GM12878 (cell line): ENCODE measurements at regions not wholly inside any gene's neighbourhood (a gene's known extent, or its start where the extent isn't known, plus 50 kb on each side); places are given as distances from the start of the nearest gene placed in this dataset.
A peak's percentile ranks its signal among the peaks of the same experiment; 100 is the strongest.

Experiments used
- ATAC-seq: fragments of 200-7000 bp; cut with Tn5 transposase; 3 replicates; pipeline ENCODE4 v1.9.1; 2020; ENCODE audit warnings: mild to moderate bottlenecking, moderate library complexity
- BruUV-seq: library from RNA; stranded (reverse); fragments of 400-500 nt; replicated peaks from 2 replicates; lab custom pipeline; 2021; lab: Mats Ljungman, UMichigan
- CTCF ChIA-PET: fragments of 300-600 bp; sonication (Branson Sonifier 250); formaldehyde crosslinking; extraction: SDS; loops from one replicate; lab custom pipeline; 2021; ENCODE audit warnings: inconsistent platforms; lab: Yijun Ruan, JAX
- POLR2A ChIA-PET: fragments of 350-600 bp; formaldehyde crosslinking; extraction: SDS; loops from one replicate; lab custom pipeline; 2021; ENCODE audit warnings: inconsistent platforms; lab: Charles Lee
- RAD21 ChIA-PET: fragments of 300-600 bp; sonication (Branson Sonifier 250); formaldehyde crosslinking; loops from one replicate; lab custom pipeline; 2023; ENCODE audit warnings: antibody characterized with exemption; ENCODE audit not compliant: unreplicated experiment; lab: Charles Lee
- SMC1A ChIA-PET: fragments of 300-600 bp; sonication (Branson Sonifier 250); formaldehyde crosslinking; loops from one replicate; lab custom pipeline; 2023; ENCODE audit not compliant: unreplicated experiment, uncharacterized antibody; lab: Charles Lee
- DNase-seq: peaks from one replicate; pipeline ENCODE4 v3.0.0-alpha.2; 2011; ENCODE audit warnings: low read depth, low spot score
- FAIRE-seq: peaks from 3 replicates; lab custom pipeline; 2011; peaks lifted over from hg19 to GRCh38; lab: Jason Lieb, UNC
- H2AFZ ChIP-seq: 2 replicates; pipeline ENCODE4 v1.6.0; 2011; ENCODE audit warnings: low read depth, low read length, control low read depth; ENCODE audit not compliant: control insufficient read depth
- H3K27ac ChIP-seq: 2 replicates; pipeline ENCODE4 v1.5.1; 2011; ENCODE audit warnings: control low read depth; ENCODE audit not compliant: control insufficient read depth, insufficient read depth
- H3K27me3 ChIP-seq, 2 experiments: replicated peaks in 1 of 2; 2 replicates each; pipeline versions ENCODE4 v1.6.0 to v1.6.1; 2011; ENCODE audit warnings: low read length in 1 of 2; ENCODE audit not compliant: control insufficient read depth in 2 of 2, insufficient read depth in 2 of 2
- H3K36me3 ChIP-seq, 2 experiments: 2 replicates each; pipeline ENCODE4 v1.5.1; 2011; ENCODE audit warnings: low read length in 1 of 2; ENCODE audit not compliant: control insufficient read depth in 2 of 2, insufficient read depth in 2 of 2
- H3K4me1 ChIP-seq: 2 replicates; pipeline ENCODE4 v1.6.1; 2011; ENCODE audit warnings: mild to moderate bottlenecking, low read length, moderate library complexity, mixed read lengths; ENCODE audit not compliant: control insufficient read depth, insufficient read depth
- H3K4me2 ChIP-seq: 2 replicates; pipeline ENCODE4 v1.6.0; 2011; ENCODE audit warnings: control low read depth; ENCODE audit not compliant: control insufficient read depth, insufficient read depth
- H3K4me3 ChIP-seq: fragments of 200-600 bp; sonication (generic); 2 replicates; pipeline ENCODE4 v1.5.1; 2016
- H3K79me2 ChIP-seq: 2 replicates; pipeline ENCODE4 v1.6.0; 2011; ENCODE audit warnings: low read length; ENCODE audit not compliant: control insufficient read depth, insufficient read depth
- H3K9ac ChIP-seq: 2 replicates; pipeline ENCODE4 v1.8.0; 2011; ENCODE audit warnings: low read length, control low read depth, mixed read lengths; ENCODE audit not compliant: control insufficient read depth, insufficient read depth
- H3K9me3 ChIP-seq: replicated peaks from 3 replicates; pipeline ENCODE4 v1.5.1; 2011; ENCODE audit warnings: mild to moderate bottlenecking, low read length; ENCODE audit not compliant: control insufficient read depth, insufficient read depth
- H4K20me1 ChIP-seq: 2 replicates; pipeline ENCODE4 v1.6.0; 2011; ENCODE audit not compliant: control insufficient read depth, insufficient read depth
- CHD2 ChIP-seq: IDR thresholded peaks from 2 replicates; pipeline ENCODE4 v1.6.1; 2011; ENCODE audit warnings: low read depth, low read length, improper control_type of control experiment, borderline replicate concordance
- IKZF2 ChIP-seq, 2 experiments: fragments of 450-650 bp; IDR thresholded peaks; 2 replicates each; pipeline ENCODE4 v1.6.1; 2017; ENCODE audit warnings: mild to moderate bottlenecking in 2 of 2, moderate library complexity in 2 of 2
- KAT2A ChIP-seq: conservative IDR thresholded peaks from 2 replicates; pipeline ENCODE4 v1.6.1; 2011; ENCODE audit warnings: low read depth, low read length; ENCODE audit not compliant: control insufficient read depth
- NBN ChIP-seq: fragments of 450-650 bp; IDR thresholded peaks from 2 replicates; pipeline ENCODE4 v1.6.1; 2016
- NR2F1 ChIP-seq: fragments of 450-650 bp; conservative IDR thresholded peaks from 2 replicates; pipeline ENCODE4 v1.6.1; 2017; ENCODE audit warnings: mild to moderate bottlenecking
- RELA ChIP-seq: fragments of 450-650 bp; IDR thresholded peaks from 2 replicates; pipeline ENCODE4 v1.8.0; 2014; ENCODE audit warnings: borderline replicate concordance; ENCODE audit not compliant: partially characterized antibody
- REST ChIP-seq: IDR thresholded peaks from 2 replicates; pipeline ENCODE4 v1.6.1; 2012; ENCODE audit warnings: mild to moderate bottlenecking, low read depth, low read length
- SREBF1 ChIP-seq: IDR thresholded peaks from 2 replicates; pipeline ENCODE4 v1.6.1; 2012; ENCODE audit warnings: mild to moderate bottlenecking, low read length
- ZNF24 ChIP-seq: fragments of 450-650 bp; IDR thresholded peaks from 2 replicates; pipeline ENCODE4 v1.6.1; 2017; ENCODE audit warnings: antibody characterized with exemption, mild to moderate bottlenecking
- WGBS: methylation state at CpG from one replicate; pipeline ENCODE4 v1.1.6; 2016; ENCODE audit warnings: low lambda C conversion rate; ENCODE audit not compliant: insufficient replicate concordance, insufficient coverage; ENCODE audit errors: missing lambda C conversion rate; 5-methylcytosine and 5-hydroxymethylcytosine counted together
- in situ Hi-C: fragments of 300-500 bp; cut with MboI; formaldehyde crosslinking; loops from 9 replicates; pipeline ENCODE4 v1.14.3; 2018; ENCODE audit warnings: mixed read lengths
- intact Hi-C: fragments of 100-400 bp; cut with micrococcal nuclease; formaldehyde crosslinking; loops from one replicate; pipeline ENCODE4 v1.14.2; 2022; ENCODE audit not compliant: unreplicated experiment

GRCh38 chr12:88884600-88884999 is 304.3 kb upstream of the KITLG start (continued):
- TF ChIP-seq IKZF2 (IDR thresholded peaks at IDR 0.05) (peak; percentile 96 to 98), CHD2 (peak; percentile 48; the same call in 1 of the 2 replicates), ZNF24 (peak; percentile 84), NR2F1 (peak; percentile 32; the same call in 1 of the 2 replicates), NBN (peak; percentile 97), RELA (peak; percentile 41)

GRCh38 chr12:88882662-88883061 is 302.4 kb upstream of the KITLG start:
- Histone ChIP-seq H3K36me3 (no peaks in the 10 kb centered on the region), H4K20me1 (no peaks in the 10 kb centered on the region), H3K9me3 (no peaks in the 10 kb centered on the region; the same call in 2 of the 3 replicates), H3K4me2 (no peak overlapping the region), H3K79me2 (no peaks in the 10 kb centered on the region), H3K4me1 (no peaks in the 10 kb centered on the region), H3K27ac (no peak overlapping the region), H2AFZ (no peak overlapping the region), H3K4me3 (no peak overlapping the region), H3K27me3 (no peaks in the 10 kb centered on the region), H3K9ac (no peak overlapping the region)
- ChIA-PET CTCF (interaction anchor here (0.7 kb wide), 1 partner anchor 14 kb away, joined by 3 read pairs; no protein-coding TSS in a partner anchor), POLR2A (no interaction called here), RAD21 (interaction anchor here (0.5 to 1.3 kb wide), 2 partner anchors 13 to 154 kb away, joined by 3 read pairs; no protein-coding TSS in a partner anchor), SMC1A (interaction anchor here (2.5 kb wide), 1 partner anchor 12 kb away, joined by 14 read pairs; no protein-coding TSS in a partner anchor)
- DNase-seq (no peak), ATAC-seq (no peak), FAIRE-seq (no peak)
- in situ Hi-C loops (no loop called here), intact Hi-C loops (no loop called here)
- no TSS peak for BruUV-seq
- TF ChIP-seq KAT2A (no peak), REST (no peak), SREBF1 (no peak)
- 46% methylated on average over 1 of the region's 1 CpG for WGBS
